Neural cell (in vitro differentiated cells): ENCODE measurements at regions not wholly inside any gene's neighbourhood (a gene's known extent, or its start where the extent isn't known, plus 50 kb on each side); places are given as distances from the start of the nearest gene placed in this dataset.

Experiments
- H2AFZ ChIP-seq: fragments of 200-600, 300-800 bp; sonication (generic), shearing (Covaris generic); 2 replicates; pipeline ENCODE4 v1.6.0; 2014; ENCODE audit warnings: low read depth, mild to moderate bottlenecking, antibody characterized with exemption, low read length, moderate library complexity
- H3F3A ChIP-seq: fragments of 200-600 bp; shearing (Covaris generic); 2 replicates; pipeline ENCODE4 v1.6.1; 2016; ENCODE audit warnings: mild to moderate bottlenecking, moderate library complexity, mixed read lengths, antibody characterized with exemption, low read length; ENCODE audit not compliant: insufficient read depth, poor library complexity, severe bottlenecking
- H3K27ac ChIP-seq: fragments of 200-600, 300-800 bp; sonication (generic), shearing (Covaris generic); 2 replicates; pipeline ENCODE4 v1.5.1; 2014; ENCODE audit warnings: mild to moderate bottlenecking, low read length, moderate library complexity
- H3K27me3 ChIP-seq: fragments of 300-800, 200-600 bp; sonication (generic), shearing (Covaris generic); 2 replicates; pipeline ENCODE4 v1.6.0; 2014; ENCODE audit warnings: mild to moderate bottlenecking, low read depth, low read length, moderate library complexity; ENCODE audit not compliant: insufficient read depth
- H3K36me3 ChIP-seq: fragments of 300-800, 200-600 bp; sonication (generic), shearing (Covaris generic); 2 replicates; pipeline ENCODE4 v1.5.1; 2014; ENCODE audit warnings: mild to moderate bottlenecking, antibody characterized with exemption, low read length, moderate library complexity; ENCODE audit not compliant: insufficient read depth
- H3K4me2 ChIP-seq: fragments of 300-800, 200-600 bp; sonication (generic), shearing (Covaris generic); 2 replicates; pipeline ENCODE4 v1.6.0; 2014; ENCODE audit warnings: mild to moderate bottlenecking, low read length
- H3K4me3 ChIP-seq: fragments of 300-800, 200-600 bp; sonication (generic), shearing (Covaris generic); 2 replicates; pipeline ENCODE4 v1.5.1; 2014; ENCODE audit warnings: mild to moderate bottlenecking, low read length, moderate library complexity
- H3K79me2 ChIP-seq: fragments of 200-600 bp; shearing (Covaris generic); replicated peaks from 2 replicates; pipeline ENCODE4 v1.6.0; 2014; ENCODE audit warnings: mild to moderate bottlenecking, low read length, moderate library complexity; ENCODE audit not compliant: insufficient read depth
- H3K9ac ChIP-seq: fragments of 300-800, 200-600 bp; sonication (generic), shearing (Covaris generic); 2 replicates; pipeline ENCODE4 v1.6.1; 2016; ENCODE audit warnings: mild to moderate bottlenecking, low read length, mixed read lengths
- H3K9me2 ChIP-seq: fragments of 200-600 bp; shearing (Covaris generic); 2 replicates; pipeline ENCODE4 v1.6.1; 2016; ENCODE audit warnings: mild to moderate bottlenecking, low read length, mixed read lengths; ENCODE audit not compliant: insufficient read depth
- H3K9me3 ChIP-seq: fragments of 200-600, 300-800 bp; sonication (generic), shearing (Covaris generic); 2 replicates; pipeline ENCODE4 v1.6.1; 2016; ENCODE audit warnings: mild to moderate bottlenecking, mixed run types, low read length, moderate library complexity, mixed read lengths
- H4K20me1 ChIP-seq: fragments of 200-600 bp; shearing (Covaris generic); 2 replicates; pipeline ENCODE4 v1.6.1; 2016; ENCODE audit warnings: mild to moderate bottlenecking, mixed run types; ENCODE audit not compliant: insufficient read depth
- EP300 ChIP-seq: fragments of 450-650 bp; conservative IDR thresholded peaks from 2 replicates; pipeline ENCODE4 v1.6.1; 2014; ENCODE audit warnings: antibody characterized with exemption, mild to moderate bottlenecking, moderate library complexity; ENCODE audit not compliant: poor library complexity, severe bottlenecking
- EZH2 ChIP-seq: fragments of 200-600, 300-800 bp; shearing (Covaris generic), sonication (generic); IDR thresholded peaks from 2 replicates; pipeline ENCODE4 v1.6.1; 2014; ENCODE audit warnings: antibody characterized with exemption, low read length, borderline replicate concordance, mild to moderate bottlenecking; ENCODE audit not compliant: insufficient read depth, poor library complexity, severe bottlenecking
- MXI1 ChIP-seq: fragments of 450-650 bp; conservative IDR thresholded peaks from 2 replicates; pipeline ENCODE4 v1.6.1; 2014; ENCODE audit warnings: antibody characterized with exemption, mild to moderate bottlenecking; ENCODE audit not compliant: poor library complexity, severe bottlenecking
- POLR2AphosphoS5 ChIP-seq: IDR thresholded peaks from 2 replicates; pipeline ENCODE4 v1.6.1; 2012
- RAD21 ChIP-seq: fragments of 450-650 bp; conservative IDR thresholded peaks from 2 replicates; pipeline ENCODE4 v1.6.1; 2014; ENCODE audit warnings: antibody characterized with exemption, mild to moderate bottlenecking, moderate library complexity
- SMC3 ChIP-seq: fragments of 450-650 bp; conservative IDR thresholded peaks from 2 replicates; pipeline ENCODE4 v1.6.1; 2014; ENCODE audit warnings: antibody characterized with exemption, mild to moderate bottlenecking, moderate library complexity; ENCODE audit not compliant: poor library complexity
- TAF1 ChIP-seq: IDR thresholded peaks from 2 replicates; pipeline ENCODE4 v1.6.1; 2012; ENCODE audit warnings: low read depth
- TF ChIP-seq, protein P1 (sequence below): IDR thresholded peaks from 2 replicates; pipeline ENCODE4 v1.6.1; 2012; ENCODE audit warnings: borderline replicate concordance
- TF ChIP-seq, protein P2 (sequence below): fragments of 450-650 bp; IDR thresholded peaks from 2 replicates; pipeline ENCODE4 v1.5.1; 2014; ENCODE audit warnings: antibody characterized with exemption, mild to moderate bottlenecking, moderate library complexity; ENCODE audit not compliant: poor library complexity, severe bottlenecking

DNA sequence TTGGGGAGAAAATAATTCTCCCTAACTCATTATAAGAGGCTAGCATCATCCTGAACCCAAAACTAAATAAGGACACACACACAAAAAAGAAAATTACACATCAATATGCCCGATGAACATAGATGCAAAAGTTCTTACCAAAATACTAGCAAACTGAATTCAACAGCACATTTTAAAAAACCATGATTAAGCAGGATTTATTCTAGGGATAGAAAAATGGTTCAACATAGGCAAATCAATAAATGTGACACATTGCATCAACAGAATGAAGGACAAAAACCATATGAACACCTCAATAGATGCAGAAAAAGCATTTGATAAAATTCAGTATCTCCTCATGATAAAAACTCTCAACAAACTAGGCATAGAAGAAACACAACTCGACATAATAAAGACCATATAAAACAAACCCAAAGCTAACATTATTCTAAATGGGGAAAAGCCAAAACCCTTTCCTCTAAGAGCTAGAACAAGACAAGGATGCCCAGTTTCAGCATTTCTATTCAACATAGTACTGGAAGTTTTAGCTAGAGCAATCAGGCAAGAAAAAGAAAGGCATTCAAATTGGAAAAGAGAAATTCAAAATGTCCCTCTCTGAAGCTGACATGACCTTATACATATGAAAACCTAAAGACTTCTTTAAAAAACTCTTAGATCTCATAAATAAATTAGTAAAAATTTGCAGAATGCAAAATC lies 200.9 kb downstream of the NKX6-1 start:
- H3K27ac ChIP-seq = no peak overlapping the region
- no peak overlapping the region for H2AFZ ChIP-seq
- no peaks in the 10 kb centered on the region for H4K20me1 ChIP-seq

DNA sequence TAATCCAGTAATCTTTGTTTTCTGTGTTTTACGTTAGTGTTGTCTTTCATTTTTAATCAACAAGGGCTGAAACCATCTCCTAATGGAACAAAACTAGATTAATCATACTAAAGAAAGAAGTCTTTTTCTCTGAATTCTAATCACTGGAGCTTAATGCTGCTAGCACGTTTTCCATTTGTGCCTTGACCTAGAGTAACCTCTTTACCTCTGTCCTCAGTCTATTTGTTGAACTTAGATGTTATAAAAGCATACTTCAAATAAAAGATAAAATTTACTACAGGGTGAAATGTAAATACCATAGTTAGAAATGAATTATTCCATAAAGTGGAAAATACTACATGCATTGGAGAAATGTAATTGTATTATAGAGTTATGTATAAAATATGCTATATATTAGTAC lies 207.1 kb downstream of the NKX6-1 start:
- H3K9ac ChIP-seq = no peak overlapping the region
- no peak for TF ChIP-seq EZH2
- TF ChIP-seq POLR2AphosphoS5 = no peak
- TF ChIP-seq SMC3 = no peak
- TF ChIP-seq MXI1 = no peak
- TF ChIP-seq, protein P1, sequence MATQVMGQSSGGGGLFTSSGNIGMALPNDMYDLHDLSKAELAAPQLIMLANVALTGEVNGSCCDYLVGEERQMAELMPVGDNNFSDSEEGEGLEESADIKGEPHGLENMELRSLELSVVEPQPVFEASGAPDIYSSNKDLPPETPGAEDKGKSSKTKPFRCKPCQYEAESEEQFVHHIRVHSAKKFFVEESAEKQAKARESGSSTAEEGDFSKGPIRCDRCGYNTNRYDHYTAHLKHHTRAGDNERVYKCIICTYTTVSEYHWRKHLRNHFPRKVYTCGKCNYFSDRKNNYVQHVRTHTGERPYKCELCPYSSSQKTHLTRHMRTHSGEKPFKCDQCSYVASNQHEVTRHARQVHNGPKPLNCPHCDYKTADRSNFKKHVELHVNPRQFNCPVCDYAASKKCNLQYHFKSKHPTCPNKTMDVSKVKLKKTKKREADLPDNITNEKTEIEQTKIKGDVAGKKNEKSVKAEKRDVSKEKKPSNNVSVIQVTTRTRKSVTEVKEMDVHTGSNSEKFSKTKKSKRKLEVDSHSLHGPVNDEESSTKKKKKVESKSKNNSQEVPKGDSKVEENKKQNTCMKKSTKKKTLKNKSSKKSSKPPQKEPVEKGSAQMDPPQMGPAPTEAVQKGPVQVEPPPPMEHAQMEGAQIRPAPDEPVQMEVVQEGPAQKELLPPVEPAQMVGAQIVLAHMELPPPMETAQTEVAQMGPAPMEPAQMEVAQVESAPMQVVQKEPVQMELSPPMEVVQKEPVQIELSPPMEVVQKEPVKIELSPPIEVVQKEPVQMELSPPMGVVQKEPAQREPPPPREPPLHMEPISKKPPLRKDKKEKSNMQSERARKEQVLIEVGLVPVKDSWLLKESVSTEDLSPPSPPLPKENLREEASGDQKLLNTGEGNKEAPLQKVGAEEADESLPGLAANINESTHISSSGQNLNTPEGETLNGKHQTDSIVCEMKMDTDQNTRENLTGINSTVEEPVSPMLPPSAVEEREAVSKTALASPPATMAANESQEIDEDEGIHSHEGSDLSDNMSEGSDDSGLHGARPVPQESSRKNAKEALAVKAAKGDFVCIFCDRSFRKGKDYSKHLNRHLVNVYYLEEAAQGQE = no peak
- TF ChIP-seq, protein P2, sequence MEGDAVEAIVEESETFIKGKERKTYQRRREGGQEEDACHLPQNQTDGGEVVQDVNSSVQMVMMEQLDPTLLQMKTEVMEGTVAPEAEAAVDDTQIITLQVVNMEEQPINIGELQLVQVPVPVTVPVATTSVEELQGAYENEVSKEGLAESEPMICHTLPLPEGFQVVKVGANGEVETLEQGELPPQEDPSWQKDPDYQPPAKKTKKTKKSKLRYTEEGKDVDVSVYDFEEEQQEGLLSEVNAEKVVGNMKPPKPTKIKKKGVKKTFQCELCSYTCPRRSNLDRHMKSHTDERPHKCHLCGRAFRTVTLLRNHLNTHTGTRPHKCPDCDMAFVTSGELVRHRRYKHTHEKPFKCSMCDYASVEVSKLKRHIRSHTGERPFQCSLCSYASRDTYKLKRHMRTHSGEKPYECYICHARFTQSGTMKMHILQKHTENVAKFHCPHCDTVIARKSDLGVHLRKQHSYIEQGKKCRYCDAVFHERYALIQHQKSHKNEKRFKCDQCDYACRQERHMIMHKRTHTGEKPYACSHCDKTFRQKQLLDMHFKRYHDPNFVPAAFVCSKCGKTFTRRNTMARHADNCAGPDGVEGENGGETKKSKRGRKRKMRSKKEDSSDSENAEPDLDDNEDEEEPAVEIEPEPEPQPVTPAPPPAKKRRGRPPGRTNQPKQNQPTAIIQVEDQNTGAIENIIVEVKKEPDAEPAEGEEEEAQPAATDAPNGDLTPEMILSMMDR = no peak
- TF ChIP-seq TAF1 = no peak
- no peak for TF ChIP-seq EP300
- TF ChIP-seq RAD21 = no peak
- H2AFZ ChIP-seq = no peak overlapping the region
- no peaks in the 10 kb centered on the region for H3F3A ChIP-seq
- H3K36me3 ChIP-seq = no peaks in the 10 kb centered on the region
- H3K9me2 ChIP-seq = no peaks in the 10 kb centered on the region
- H3K79me2 ChIP-seq = no peaks in the 10 kb centered on the region
- H3K4me3 ChIP-seq = no peak overlapping the region
- no peaks in the 10 kb centered on the region for H3K27me3 ChIP-seq
- no peak overlapping the region for H3K4me2 ChIP-seq
- H4K20me1 ChIP-seq = no peaks in the 10 kb centered on the region
- H3K27ac ChIP-seq = no peak overlapping the region
- H3K9me3 ChIP-seq = peaks cover 3% of the 10 kb centered on the region

More for the DNA sequence above, 200.9 kb downstream of the NKX6-1 start:
- H3K4me3 ChIP-seq = no peak overlapping the region
- no peaks in the 10 kb centered on the region for H3K9me2 ChIP-seq
- no peaks in the 10 kb centered on the region for H3K36me3 ChIP-seq
- TF ChIP-seq EP300 = no peak
- TF ChIP-seq TAF1 = no peak
- TF ChIP-seq, protein P2 = no peak
- no peak for TF ChIP-seq MXI1
- TF ChIP-seq SMC3 = no peak
- TF ChIP-seq, protein P1 = no peak
- no peak for TF ChIP-seq POLR2AphosphoS5
- no peak for TF ChIP-seq RAD21
- no peak for TF ChIP-seq EZH2
- H3K9me3 ChIP-seq = no peaks in the 10 kb centered on the region
- H3K79me2 ChIP-seq = no peaks in the 10 kb centered on the region
- no peak overlapping the region for H3K9ac ChIP-seq
- no peaks in the 10 kb centered on the region for H3K27me3 ChIP-seq
- no peak overlapping the region for H3K4me2 ChIP-seq
- no peaks in the 10 kb centered on the region for H3F3A ChIP-seq
